GM12864 (cell line): ENCODE measurements at regions not wholly inside any gene's neighbourhood (a gene's known extent, or its start where the extent isn't known, plus 50 kb on each side); places are given as distances from the start of the nearest gene placed in this dataset.

Experiments used
- DNase-seq: peaks from one replicate; pipeline ENCODE4 v3.0.0-alpha.2; 2011; ENCODE audit warnings: low read depth
- H3K4me3 ChIP-seq: 2 replicates; pipeline ENCODE4 v1.5.1; 2011; ENCODE audit warnings: mild to moderate bottlenecking, low read depth, low read length, control low read depth
- TF ChIP-seq, protein P1 (sequence below): IDR thresholded peaks from 2 replicates; pipeline ENCODE4 v1.5.1; 2011; ENCODE audit warnings: low read depth, mild to moderate bottlenecking, moderate library complexity, low read length, control low read depth, inconsistent platforms; ENCODE audit errors: missing control alignments

DNA sequence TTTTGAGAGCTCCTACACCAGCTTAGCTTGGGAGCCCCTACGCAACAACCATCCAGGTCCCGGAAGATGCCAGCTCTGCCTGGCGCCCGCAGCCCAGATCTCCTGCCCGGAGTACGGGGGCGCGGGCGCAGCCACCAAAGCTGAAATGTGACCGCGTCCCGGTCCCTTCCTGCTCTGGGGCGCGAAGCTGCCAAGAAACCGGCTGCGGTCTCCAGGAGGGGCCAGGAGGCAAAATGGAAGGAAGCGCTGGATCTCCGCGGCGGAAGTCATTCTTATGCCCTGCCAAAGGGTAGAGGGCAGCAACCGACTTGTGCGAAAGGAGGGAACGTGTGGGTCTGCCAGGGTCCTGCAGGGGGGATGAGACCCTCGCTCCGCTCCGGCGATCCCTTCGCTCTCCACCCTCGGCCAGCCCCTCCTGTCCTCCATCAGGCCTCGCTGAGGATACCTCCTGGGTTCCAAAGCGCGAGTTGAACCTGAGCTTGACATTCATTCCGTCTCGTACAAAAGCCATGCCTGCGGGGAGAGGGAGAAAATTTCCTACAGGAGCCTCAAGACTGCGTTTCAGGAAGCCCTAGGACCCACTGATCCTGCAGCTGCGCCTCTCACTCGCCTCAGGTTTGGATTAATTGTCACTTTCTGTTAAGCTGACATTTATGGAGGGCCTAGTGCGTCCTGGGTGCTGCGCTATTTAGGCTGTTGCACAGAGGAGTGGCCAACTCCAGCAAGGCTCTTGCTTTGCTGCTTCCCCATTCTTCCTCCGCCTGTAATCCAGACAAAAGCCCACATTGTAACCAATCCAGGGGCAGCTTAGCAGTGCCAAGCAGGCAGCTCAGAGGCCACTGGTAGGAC lies 98.3 kb upstream of the VGLL3 start:
- TF ChIP-seq, protein P1, sequence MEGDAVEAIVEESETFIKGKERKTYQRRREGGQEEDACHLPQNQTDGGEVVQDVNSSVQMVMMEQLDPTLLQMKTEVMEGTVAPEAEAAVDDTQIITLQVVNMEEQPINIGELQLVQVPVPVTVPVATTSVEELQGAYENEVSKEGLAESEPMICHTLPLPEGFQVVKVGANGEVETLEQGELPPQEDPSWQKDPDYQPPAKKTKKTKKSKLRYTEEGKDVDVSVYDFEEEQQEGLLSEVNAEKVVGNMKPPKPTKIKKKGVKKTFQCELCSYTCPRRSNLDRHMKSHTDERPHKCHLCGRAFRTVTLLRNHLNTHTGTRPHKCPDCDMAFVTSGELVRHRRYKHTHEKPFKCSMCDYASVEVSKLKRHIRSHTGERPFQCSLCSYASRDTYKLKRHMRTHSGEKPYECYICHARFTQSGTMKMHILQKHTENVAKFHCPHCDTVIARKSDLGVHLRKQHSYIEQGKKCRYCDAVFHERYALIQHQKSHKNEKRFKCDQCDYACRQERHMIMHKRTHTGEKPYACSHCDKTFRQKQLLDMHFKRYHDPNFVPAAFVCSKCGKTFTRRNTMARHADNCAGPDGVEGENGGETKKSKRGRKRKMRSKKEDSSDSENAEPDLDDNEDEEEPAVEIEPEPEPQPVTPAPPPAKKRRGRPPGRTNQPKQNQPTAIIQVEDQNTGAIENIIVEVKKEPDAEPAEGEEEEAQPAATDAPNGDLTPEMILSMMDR, result no peak
- H3K4me3 ChIP-seq, result peak overlapping the region; percentile 28

DNA sequence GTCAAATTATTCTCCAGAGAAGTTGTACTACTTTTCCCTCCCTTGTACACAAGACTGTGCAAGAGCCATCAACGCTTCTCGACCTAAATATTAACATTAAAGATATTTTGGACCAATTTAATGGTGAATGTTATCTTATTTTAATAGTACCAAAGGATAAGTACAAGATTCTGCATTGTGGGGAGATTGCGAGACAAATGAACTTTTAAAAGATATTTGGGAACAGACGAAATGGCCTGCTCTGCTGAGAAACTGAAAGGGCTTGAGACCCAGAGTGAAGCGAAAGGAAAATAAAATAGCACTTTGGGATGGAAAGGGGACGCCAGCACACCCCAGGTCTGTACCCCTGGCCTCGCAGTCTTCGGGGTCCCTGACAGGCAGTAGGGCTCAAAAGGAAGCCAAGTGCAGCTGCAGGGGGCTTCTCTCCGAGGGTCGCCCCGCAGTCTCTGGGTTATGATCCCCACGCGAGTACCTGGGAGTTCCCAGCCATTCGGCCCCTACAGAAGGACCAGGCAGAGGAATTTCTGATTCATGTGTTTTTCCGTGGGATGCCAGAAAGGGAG lies 97.6 kb upstream of the VGLL3 start:
- DNase-seq, result no peak
- peak overlapping the region; percentile 28 for H3K4me3 ChIP-seq
- TF ChIP-seq, protein P1, result no peak

More for the DNA sequence above, 98.3 kb upstream of the VGLL3 start:
- DNase-seq, result no peak

DNA sequence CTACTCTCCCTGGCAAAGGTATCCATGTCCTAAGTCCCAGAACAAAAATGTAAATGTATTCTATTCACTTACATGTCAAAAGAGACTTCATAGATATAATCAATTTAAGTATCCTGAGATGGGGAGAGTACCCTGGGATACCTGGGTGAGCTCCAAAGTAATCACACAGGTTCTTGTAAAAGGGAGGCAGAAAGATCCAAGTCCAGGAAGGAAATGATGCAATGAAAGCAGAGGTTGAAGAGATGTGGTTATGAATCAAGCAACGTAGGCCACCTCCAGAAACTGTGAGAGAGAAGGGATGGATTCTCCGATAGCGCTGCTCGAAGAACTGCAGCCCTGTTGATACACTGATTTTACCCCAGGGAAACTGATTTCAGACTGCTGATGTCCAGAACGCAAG lies 93.9 kb upstream of the VGLL3 start:
- TF ChIP-seq, protein P1, result no peak
- H3K4me3 ChIP-seq, result no peak overlapping the region
- no peak for DNase-seq

DNA sequence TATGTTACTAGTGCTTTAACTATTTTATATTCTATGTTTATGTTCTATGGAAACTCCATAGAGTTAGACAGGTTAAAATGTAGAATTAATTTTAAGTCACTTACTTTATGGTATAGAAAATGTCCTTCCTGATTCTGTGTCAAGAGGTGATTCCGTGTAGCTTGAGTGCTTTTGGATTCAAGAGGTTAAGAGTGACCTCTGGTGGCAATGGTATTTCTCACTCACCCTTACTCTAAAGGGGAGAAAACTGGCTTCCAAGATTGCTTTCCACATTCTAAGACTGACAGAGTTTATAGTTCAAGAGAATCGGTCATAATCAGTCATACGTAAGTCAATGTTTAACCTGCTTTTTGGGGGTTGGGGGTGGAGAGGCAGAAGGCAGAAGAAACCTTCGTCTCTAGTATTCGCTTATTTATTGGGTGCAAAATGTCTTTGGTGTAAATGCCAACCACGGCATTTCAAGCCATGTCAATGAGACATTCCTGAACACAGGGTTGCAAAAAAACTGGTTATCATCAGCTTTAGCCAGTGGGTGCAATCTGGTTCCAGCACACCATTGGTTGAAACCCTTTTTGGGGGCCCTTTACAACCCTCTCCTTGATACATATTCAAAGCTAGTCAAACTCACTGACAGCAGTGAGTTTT lies 92.0 kb upstream of the VGLL3 start:
- no peak for DNase-seq
- TF ChIP-seq, protein P1, result peak; percentile 48

DNA sequence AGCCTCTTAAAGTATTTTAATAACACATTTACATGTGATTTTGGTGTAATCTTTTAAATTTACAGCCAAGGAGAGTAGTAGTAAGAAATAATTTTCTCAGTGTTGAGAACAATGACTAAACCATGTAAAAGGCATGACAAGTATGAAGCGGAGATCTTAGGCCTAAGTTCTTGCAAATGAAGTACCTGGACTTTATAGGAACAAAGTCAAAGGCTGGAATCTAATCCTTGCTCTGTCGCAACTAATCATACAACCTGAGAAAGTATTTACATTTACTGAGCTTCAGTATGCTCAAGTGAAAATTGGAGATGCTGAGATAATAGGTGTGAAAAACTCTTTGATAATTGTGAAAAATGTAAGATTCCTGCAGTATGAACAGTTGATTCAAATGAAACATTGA lies 86.4 kb upstream of the VGLL3 start:
- TF ChIP-seq, protein P1, result no peak
- H3K4me3 ChIP-seq, result no peak overlapping the region
- no peak for DNase-seq

More for the DNA sequence above, 92.0 kb upstream of the VGLL3 start:
- H3K4me3 ChIP-seq, result no peak overlapping the region

DNA sequence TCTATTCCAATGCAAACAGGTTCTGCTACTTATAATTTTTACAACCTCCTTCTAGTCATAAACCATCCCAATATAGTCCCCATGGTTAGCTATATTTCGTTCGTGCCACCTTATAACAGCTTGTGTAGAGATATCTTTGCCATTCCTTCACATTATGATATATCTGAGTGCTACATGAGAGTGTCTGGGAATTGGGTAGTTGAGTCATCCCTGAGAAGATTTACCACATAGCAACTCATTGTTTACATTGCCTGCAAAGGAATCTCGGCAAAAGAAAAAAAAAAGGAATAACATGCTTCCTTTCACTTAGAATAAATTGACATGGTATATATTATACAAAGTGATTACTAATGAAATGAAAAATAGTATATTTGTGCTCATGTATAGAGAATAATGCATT lies 86.0 kb upstream of the VGLL3 start:
- H3K4me3 ChIP-seq, result no peak overlapping the region
- TF ChIP-seq, protein P1, result no peak
- DNase-seq, result no peak
